GM19035 (cell line): ENCODE measurements at regions not wholly inside any gene's neighbourhood (a gene's known extent, or its start where the extent isn't known, plus 50 kb on each side); places are given as distances from the start of the nearest gene placed in this dataset.

ENCODE experiments used
- ATAC-seq: cut with Tn5 transposase; IDR thresholded peaks from one replicate; pipeline ENCODE4 v1.9.1; 2021; ENCODE audit not compliant: unreplicated experiment

- ATAC-seq, result no peak
Measured at GRCh38 chr6:106035655-106036054, 50.5 kb upstream of the PRDM1 start.

GRCh38 chr6:106033806-106034205 lies 52.3 kb upstream of the PRDM1 start:
- no peak for ATAC-seq

- no peak for ATAC-seq
Measured at GRCh38 chr6:106027758-106028157, 58.4 kb upstream of the PRDM1 start.

DNA sequence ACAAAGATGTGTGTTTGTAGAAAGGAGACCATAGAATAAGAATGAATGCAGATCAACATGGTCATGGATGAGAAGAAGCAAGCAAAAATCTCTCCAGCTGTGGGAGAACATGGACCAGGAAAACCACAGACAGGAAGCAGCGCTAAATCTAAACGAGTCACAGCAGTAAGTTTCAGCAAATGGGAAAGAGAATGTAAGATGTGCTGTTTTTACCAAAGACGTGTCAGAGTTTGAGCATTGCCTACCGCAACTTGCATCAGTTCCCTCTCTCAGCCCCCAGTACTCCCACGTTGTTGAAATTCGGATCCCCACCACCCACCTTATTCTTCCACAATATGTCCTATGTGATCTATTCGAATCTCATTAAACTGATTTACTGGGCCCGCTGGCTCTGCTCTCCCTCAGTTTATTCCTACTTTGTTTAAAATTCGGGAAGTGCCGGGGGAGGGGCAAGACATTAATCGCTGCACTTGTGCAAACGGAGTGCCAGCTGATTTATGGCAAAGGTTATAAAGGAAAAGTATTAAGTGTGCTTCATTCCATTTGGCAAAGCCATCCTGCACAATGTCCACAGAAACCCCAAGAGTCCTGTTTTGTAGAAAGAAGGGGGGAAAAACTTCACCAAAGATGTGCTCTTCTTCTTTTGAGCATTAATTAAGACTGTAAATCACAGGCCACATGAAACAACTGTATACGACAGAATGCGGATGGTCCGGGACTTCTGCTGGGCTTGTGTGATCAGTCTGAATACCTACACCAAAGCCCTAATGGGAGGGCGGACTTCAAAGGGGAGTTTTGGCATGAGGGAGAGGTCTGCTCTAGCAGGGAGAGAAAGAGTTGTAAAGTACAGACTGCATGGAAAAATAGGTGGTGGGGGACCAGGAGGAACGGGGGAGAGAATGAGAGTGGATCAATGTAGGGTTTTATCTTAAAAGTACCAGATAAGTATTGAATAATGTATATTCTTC lies 59.1 kb upstream of the PRDM1 start:
- ATAC-seq, result no peak

GRCh38 chr6:106025655-106026054 lies 60.5 kb upstream of the PRDM1 start:
- ATAC-seq, result no peak

DNA sequence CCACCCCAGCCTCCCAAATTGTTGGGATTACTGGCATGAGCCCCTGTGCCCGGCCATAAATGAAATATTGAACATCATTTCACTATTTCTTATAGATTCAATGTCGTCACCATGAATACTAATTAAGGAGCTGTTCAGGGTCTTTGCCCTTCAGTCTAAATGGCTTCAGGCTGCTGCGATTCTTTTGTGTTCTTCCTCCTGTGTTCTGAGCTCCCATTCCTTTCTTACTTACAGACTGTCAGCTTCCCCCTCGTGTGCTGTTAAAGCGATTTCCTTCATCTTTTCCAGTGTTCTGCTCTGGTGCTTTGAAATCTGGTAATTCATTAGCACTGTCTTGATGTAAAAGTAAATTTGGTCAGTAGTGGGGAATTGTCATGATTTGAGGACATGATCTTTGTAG lies 63.3 kb upstream of the PRDM1 start:
- ATAC-seq, result no peak

DNA sequence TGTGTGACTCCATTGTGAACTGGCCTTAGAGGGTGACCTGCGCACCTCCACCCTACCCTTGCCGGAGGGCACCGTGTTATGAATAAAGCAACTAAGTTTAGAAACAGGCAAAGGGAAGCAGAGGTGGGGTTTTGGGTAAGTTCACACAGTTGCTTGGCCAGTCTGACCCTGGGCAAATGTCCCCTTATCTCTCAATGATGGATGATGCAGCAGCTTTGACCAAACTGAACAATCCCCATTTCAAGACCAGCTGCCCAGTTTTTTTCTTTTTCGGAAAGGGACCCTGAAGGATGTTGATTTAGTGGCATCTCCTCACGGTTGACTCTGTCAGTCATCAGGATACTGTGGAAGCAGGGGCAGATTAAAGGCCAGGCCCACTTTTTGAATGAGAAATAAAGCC lies 68.7 kb upstream of the PRDM1 start:
- ATAC-seq, result no peak

DNA sequence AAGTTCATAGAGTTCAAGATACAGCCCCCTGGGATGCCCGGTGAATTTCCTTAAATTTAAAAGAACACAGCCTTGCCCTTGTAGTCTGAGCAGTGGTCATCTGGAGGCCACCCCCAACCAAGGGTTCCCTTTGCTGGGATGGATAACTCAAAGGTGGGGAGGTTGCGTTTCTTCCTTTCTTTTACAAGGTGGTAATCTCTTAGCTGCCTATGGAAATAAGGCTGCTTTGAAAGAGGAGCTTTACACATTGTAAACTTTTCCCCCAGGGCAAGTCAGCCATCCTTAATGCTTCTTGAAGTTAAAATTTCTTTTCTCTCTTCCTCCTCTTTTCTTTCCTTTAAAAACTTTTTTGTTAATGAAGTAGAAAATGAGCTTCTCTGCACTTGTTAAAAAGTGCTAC lies 71.2 kb upstream of the PRDM1 start:
- ATAC-seq, result no peak

DNA sequence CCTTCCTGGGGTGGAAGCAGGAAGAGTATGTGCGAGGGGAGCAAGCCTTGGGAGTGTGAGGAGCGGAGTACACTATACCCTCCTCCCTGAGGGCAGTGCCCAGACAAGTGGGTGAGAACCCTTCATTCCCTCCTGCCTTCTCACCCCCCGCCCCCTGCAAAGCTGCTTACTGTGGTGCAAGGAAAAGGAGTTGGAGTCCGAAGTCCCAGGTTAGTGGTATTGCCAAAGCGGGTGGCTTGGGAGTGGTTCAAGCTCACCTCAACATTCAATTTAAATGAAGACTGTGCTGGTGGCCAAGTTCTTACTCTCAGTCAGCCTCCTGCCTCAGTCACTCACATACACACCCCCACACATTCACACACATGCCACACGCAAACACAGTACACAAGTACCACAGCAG lies 74.7 kb upstream of the PRDM1 start:
- ATAC-seq, result no peak

- no peak for ATAC-seq
Measured at GRCh38 chr6:106005954-106006353, 80.2 kb upstream of the PRDM1 start.

GRCh38 chr6:106005013-106005412 lies 81.1 kb upstream of the PRDM1 start:
- no peak for ATAC-seq

GRCh38 chr6:106003268-106003987 lies 82.7 kb upstream of the PRDM1 start:
- no peak for ATAC-seq

GRCh38 chr6:106002005-106002404 lies 84.1 kb upstream of the PRDM1 start:
- ATAC-seq, result no peak

GRCh38 chr6:106000935-106001334 lies 85.2 kb upstream of the PRDM1 start:
- ATAC-seq, result no peak

GRCh38 chr6:105997482-105997881 lies 88.7 kb upstream of the PRDM1 start:
- ATAC-seq, result no peak

- no peak for ATAC-seq
Measured at GRCh38 chr6:105995391-105995865, 90.7 kb upstream of the PRDM1 start.

GRCh38 chr6:105994591-105995390 lies 91.3 kb upstream of the PRDM1 start:
- no peak for ATAC-seq

DNA sequence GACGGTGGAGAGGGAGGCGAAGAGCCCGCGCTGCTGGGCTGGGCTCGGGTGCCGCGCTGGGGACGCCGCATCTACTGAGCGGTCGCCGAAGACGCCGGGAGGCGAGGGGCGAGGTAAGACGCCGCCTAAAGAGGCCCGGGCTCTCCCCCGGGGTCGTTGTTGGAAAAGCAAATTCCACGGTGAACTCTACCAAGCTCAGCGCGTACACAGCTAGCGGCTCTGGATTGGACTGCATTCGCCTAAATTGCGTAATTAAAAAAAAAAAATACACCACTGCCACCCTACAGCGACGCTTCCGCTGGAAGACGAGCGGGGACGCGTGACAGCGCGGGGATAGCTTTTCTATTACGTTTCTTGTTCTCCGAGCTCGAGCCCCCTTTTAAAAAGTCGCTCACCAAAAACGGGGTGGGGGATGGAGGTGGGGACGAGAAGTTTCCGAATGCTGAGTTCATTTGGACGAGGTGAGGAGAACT lies 92.0 kb upstream of the PRDM1 start:
- no peak for ATAC-seq

GRCh38 chr6:105993341-105994117 lies 92.6 kb upstream of the PRDM1 start:
- no peak for ATAC-seq

GRCh38 chr6:105992315-105992961 lies 93.7 kb upstream of the PRDM1 start:
- ATAC-seq, result peak; percentile 82
